ENCODE measurements at regions not wholly inside any gene's neighbourhood (a gene's known extent, or its start where the extent isn't known, plus 50 kb on each side); places are given as distances from the start of the nearest gene placed in this dataset.
A peak's percentile ranks its signal among the peaks of the same experiment; 100 is the strongest.

DNA sequence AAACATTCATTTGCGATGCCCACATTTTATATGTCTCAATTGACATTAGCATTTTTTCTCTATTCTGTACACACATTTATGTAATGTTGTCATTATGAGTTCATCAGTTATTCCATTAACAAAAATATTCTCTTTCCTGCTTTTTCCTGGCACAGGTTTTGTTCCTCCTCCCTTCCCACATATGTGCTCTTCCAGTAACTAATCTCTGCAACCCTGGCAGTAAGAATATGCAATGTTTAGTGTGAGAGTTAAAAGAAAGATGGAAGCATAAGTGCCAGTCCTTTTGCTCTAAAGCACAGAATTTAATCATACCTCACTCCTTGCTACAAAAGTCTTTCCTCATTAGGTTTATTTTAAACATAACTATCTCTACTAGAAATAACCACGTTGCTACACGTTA is 155.8 kb upstream of the ERBB4 start:
- no peak for DNase-seq

- no peak for DNase-seq
Measured at GRCh38 chr2:212692466-212692865, 153.9 kb upstream of the ERBB4 start.

- peak; percentile 13 to 83 (median 27) for DNase-seq
Measured at GRCh38 chr2:212686285-212686895, 147.8 kb upstream of the ERBB4 start.

- DNase-seq: no peak
Measured at GRCh38 chr2:212683346-212684097, 144.9 kb upstream of the ERBB4 start.

DNA sequence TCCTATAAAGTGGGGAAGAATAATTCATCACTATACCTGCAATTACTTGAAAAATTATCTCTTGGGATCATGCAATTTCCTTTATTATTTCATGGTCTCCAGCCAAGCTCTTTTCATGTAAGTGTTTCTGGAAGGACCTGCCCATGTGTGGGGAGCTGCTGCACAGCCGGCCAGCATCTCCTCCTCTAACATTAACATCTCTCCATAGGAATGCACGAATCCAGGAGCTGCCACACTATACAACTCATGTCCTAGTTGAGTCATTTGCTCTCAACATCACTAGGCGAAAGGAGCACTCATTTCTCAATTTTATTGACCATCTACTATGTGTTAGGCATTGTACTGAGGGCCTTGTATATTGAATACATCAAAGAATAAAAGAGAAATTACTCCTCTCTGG is 144.3 kb upstream of the ERBB4 start:
- DNase-seq: no peak

DNA sequence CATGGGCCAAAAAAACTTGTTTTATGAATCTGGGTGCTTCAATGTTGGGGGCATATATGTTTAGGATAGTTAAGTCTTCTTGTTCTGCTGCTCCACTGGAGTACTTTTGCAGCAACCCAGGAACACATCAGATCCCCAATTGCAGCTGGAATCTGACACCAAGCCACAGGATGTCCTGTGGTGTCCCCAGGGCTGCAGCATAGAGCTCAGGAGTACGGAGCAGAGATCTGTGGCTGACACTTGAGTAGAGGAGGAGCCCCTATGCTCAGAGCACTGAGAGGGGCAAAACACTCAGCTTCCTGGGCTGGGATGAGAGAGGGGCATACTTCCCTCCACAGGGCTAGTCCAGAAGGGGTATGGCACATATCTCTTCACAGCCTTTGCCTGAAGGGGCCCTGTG is 138.9 kb upstream of the ERBB4 start:
- DNase-seq: no peak

- no peak for DNase-seq
Measured at GRCh38 chr2:212672186-212672585, 133.6 kb upstream of the ERBB4 start.

DNA sequence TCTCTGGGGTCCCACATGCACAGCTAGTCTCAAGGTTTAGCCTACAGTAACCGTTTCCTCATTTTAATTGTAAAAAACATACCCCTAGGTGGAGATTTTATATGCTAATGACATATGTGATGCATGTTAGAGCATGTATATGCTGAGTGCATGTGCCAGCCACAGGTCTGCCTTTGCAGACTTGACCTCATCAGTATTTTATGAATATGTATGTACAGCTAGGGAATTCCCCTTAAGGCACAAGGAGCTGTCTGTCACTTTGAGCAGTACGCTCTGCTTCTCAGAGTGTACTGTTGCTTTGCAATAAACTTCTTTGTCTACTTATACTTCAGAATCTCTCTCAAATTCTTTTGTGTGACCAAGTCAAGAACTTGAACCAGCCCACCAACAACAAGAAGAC is 131.2 kb upstream of the ERBB4 start:
- no peak for DNase-seq

DNA sequence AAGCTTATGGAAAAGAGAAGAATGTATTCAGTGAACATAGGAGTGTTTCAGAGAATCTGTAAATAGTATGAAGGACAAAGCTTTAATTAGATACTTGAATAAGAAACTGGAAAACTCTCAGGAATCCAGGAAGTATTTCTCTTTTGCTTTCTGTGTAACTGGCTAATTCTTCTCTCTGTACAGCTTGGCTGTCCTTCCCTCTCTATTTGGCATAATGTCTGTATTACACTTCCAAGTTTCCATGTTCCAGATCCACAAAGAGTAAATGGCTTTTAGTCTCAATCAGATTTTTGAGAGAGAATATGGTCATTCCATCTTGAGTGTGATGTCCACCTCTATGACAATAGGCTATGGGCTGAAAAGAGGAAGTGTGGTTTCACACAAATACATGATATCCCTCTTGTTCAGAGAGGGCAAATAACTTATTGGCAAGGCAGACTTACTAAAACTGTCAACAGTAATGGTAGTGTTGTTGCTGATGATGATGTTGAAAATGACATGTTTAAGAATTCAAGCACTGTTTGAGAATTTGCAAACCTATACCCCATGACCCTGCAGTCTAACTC is 129.2 kb upstream of the ERBB4 start:
- DNase-seq: no peak

GRCh38 chr2:212665948-212666347 is 127.3 kb upstream of the ERBB4 start:
- DNase-seq: no peak

DNA sequence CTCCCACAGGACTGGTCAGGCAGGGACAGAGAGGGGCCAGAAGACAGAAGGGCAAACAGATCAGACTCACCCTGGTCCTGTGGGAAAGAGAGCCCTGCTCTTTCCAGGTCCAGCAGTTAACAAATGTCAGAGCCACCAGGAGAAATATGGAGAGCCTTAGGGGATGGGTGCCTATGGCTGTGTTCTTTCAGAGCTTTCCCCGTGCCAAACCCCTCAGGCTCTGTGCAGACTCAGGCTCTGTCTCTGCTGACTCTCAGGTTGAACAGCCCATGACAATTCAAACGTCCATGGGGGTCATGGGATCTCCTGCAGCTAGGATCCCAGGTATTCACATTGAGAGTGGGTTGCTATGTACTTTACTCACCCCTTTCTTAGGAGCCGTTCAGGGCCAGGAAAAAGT is 120.8 kb upstream of the ERBB4 start:
- no peak for DNase-seq

- DNase-seq: no peak
Measured at GRCh38 chr2:212649646-212650045, 111.0 kb upstream of the ERBB4 start.

DNA sequence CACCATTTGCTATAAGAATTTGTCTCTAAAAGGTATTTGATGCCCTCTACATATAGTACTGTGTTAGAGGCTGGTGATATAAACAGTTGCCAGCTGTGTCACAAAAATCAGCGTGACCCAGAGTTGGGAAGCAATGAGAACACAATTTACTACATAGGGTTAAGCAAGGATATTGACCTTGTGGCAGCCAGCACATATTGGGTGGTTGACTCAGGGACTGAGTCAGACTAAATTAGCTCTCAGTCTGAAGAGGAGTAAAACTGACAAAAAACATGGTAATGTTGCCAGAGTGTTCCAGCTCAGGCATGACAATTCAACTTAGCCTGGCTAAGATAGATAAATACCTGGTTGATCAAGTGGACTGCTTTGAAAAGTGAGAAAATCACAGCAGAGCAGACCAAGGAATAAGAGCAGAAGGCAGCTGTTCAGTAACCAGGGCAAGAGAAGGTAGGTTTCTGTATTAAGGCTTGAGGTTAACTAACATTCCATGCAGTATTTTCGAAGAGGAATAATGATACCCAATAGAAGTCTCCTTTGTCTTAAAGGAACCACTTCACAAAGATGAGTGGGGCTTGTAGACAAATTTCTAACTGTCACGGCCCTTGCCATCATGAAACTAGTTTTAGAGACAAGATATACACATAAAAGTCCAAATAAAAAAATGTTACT is 108.2 kb upstream of the ERBB4 start:
- DNase-seq: no peak

- no peak for DNase-seq
Measured at GRCh38 chr2:212644195-212644837, 105.7 kb upstream of the ERBB4 start.

DNA sequence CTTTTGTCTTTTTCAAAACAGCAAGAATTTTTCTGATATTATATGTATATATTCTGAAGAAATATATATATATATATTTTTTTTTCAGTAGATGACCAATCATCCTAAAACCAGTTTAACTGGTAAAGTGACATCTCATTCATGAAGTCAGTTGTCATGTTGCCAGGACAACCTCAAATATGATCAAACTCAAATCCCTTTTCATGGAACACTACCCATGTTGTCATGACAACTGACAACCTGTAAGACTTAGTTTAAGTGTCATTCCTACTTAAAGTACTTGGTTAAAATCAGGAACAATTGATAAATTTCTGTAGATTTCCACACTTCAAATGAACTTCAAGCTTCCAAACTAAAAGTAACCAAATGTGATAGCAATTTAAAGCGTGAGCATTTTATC is 101.8 kb upstream of the ERBB4 start:
- no peak for DNase-seq

DNA sequence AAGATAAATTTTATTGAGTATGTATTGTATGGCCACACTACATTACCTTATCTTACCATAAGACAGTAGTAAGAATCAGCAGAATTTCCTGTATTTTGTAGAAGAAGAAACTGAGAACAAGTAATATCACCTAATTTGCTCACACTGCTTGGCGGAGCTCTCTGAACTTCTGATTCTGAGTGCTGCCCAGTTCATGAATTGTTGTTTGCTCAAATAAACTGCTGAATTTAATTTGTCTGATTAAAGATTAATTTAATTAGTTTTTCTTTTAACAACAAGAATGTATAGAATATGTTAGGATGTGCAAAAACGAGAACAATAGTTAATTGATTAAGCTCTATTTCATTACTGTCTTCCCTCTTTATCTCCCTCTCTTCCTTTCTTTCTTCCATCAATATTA is 100.1 kb upstream of the ERBB4 start:
- DNase-seq: no peak

- DNase-seq: no peak
Measured at GRCh38 chr2:212628586-212628985, 90.0 kb upstream of the ERBB4 start.

GRCh38 chr2:212626371-212626918 is 87.8 kb upstream of the ERBB4 start:
- no peak for DNase-seq

DNA sequence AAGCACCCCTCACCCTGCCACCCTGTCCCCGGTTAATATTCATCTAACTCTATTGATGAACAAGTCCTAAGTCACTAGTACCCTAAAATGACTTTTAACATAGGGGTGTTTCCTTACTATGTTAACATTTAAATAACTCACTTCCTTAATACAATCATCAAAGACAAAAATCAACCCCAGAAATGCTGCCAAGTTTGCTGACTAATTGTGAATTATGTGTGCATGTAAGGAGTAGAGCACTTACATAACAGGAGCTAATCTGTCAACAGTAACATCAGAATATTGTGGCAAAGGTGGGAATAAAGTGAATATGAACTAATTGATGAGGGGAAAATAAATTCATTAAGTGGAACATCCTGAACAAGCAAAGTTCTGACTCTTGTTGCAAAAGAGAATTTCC is 81.4 kb upstream of the ERBB4 start:
- DNase-seq: no peak

- DNase-seq: no peak
Measured at GRCh38 chr2:212618636-212619035, 80.0 kb upstream of the ERBB4 start.

DNA sequence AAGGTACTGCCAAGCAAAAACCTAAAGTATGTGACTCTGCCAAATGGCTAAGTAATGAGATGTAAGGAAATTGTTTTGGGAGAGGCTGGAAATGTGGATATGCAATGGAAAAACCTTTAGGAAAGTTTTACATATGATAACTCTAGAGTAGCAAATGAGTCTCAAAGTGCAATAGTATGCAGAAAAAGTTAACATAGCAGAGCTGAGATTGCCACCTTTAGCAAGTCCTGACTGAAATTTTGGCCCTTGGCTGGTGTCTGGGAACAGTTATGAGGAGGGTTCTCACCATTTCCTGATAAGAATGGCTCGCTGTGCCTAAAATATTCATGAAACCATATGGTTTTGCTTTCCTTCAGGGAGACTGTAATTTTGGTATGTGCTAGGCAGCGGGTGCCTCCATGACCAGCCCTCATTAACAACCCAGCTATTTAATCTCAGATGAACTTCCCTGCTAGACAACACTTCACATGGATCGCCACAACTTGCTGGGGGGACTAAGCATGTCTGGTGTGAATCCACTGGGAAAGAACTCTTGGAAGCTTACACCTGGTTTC is 72.3 kb upstream of the ERBB4 start:
- no peak for DNase-seq

- no peak for DNase-seq
Measured at GRCh38 chr2:212609479-212609878, 70.9 kb upstream of the ERBB4 start.

DNA sequence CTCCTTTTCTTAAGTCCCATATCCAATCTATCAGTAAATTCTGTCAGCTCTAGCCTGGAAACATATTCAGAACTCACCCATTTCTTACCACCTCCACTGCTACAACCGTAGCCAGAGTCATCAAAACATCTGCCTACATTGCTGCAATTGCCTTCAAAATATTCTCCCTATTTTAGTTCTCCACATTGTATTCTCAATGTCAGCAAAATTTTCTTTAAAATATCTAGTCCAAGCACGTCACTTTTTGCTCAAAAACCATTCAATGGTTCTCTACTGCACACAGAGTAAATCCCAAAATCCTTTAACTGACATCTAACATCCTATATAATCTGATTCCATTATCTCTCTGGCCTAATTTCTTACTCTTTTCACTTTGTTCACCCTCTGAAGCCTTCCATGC is 68.5 kb upstream of the ERBB4 start:
- DNase-seq: no peak

Data from T-helper 2 cell (primary cell).